WERI-Rb-1 (cell line): ENCODE measurements at regions not wholly inside any gene's neighbourhood (a gene's known extent, or its start where the extent isn't known, plus 50 kb on each side); places are given as distances from the start of the nearest gene placed in this dataset.
A peak's percentile ranks its signal among the peaks of the same experiment; 100 is the strongest.

Experiments
- DNase-seq: peaks from one replicate; pipeline ENCODE4 v3.0.0-alpha.2; 2020
- H3K27ac ChIP-seq: fragments of 250-450 bp; sonication (Bioruptor Pico); 2 replicates; pipeline ENCODE4 v1.5.1; 2020; ENCODE audit warnings: mild to moderate bottlenecking, moderate library complexity
- H3K27me3 ChIP-seq: fragments of 250-450 bp; sonication (Bioruptor Pico); 2 replicates; pipeline ENCODE4 v1.5.1; 2021; ENCODE audit warnings: mild to moderate bottlenecking, low read depth, moderate library complexity; ENCODE audit not compliant: insufficient read depth, severe bottlenecking
- H3K36me3 ChIP-seq: fragments of 250-450 bp; sonication (Bioruptor Pico); 2 replicates; pipeline ENCODE4 v1.5.1; 2020; ENCODE audit warnings: mild to moderate bottlenecking, moderate library complexity
- H3K4me3 ChIP-seq: 2 replicates; pipeline ENCODE4 v1.5.1; 2011; ENCODE audit warnings: low read depth, mild to moderate bottlenecking, control low read depth, low read length
- H3K9me3 ChIP-seq: fragments of 250-450 bp; sonication (Bioruptor Pico); 2 replicates; pipeline ENCODE4 v1.5.1; 2021; ENCODE audit warnings: mild to moderate bottlenecking, moderate library complexity; ENCODE audit not compliant: severe bottlenecking
- CTCF ChIP-seq: IDR thresholded peaks from 2 replicates; pipeline ENCODE4 v1.5.1; 2011; ENCODE audit warnings: low read depth, mild to moderate bottlenecking, control low read depth, inconsistent platforms, low read length

DNA sequence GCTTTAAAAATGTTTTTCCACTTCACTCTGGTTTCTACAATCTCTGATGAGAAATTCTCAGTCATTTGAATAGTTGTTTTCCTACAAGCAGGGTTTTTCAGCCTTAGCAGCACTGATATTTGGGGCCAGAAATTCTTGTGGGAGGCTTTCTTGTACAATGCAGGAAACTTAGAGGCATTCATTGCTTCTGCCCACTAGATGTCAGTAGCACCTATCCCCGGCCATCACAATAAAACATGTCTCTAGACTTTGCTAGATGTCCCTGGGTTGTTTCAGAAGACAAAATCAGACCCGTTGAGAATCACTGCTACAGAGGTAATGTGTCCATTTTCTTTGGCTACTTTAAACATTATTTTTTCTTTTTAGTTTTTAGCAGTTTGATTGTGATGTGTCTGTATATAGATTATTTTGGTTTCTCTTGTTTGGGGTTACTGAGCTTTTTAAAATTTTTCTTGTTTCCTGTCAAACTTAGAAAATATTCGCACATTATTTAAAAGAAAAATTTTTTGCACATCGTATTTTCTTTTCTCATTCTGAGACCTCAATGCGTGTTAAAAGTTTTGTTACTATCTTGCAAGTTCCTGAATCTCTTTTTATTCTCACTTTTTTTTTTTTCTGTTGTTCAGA, 60.8 kb upstream of the CCDC179 start:
- H3K36me3 ChIP-seq: no peaks in the 10 kb centered on the region
- H3K4me3 ChIP-seq: no peak overlapping the region
- H3K27ac ChIP-seq: no peak overlapping the region
- TF ChIP-seq CTCF: peak; percentile 76
- no peaks in the 10 kb centered on the region for H3K9me3 ChIP-seq
- H3K27me3 ChIP-seq: no peaks in the 10 kb centered on the region
- peak; percentile 42 for DNase-seq

GRCh38 chr11:22922672-22923071, 62.4 kb upstream of the CCDC179 start:
- H3K9me3 ChIP-seq: no peaks in the 10 kb centered on the region
- no peak for TF ChIP-seq CTCF
- no peaks in the 10 kb centered on the region for H3K36me3 ChIP-seq
- H3K4me3 ChIP-seq: no peak overlapping the region
- no peak overlapping the region for H3K27ac ChIP-seq
- H3K27me3 ChIP-seq: no peaks in the 10 kb centered on the region
- DNase-seq: no peak

- H3K27me3 ChIP-seq: no peaks in the 10 kb centered on the region
- no peak overlapping the region for H3K4me3 ChIP-seq
- no peaks in the 10 kb centered on the region for H3K36me3 ChIP-seq
- H3K9me3 ChIP-seq: no peaks in the 10 kb centered on the region
- no peak for TF ChIP-seq CTCF
- no peak overlapping the region for H3K27ac ChIP-seq
- DNase-seq: no peak
Measured at GRCh38 chr11:22923561-22923960, 63.3 kb upstream of the CCDC179 start.

GRCh38 chr11:22926341-22926740, 66.1 kb upstream of the CCDC179 start:
- TF ChIP-seq CTCF: no peak

GRCh38 chr11:22927793-22928192, 67.5 kb upstream of the CCDC179 start:
- Histone ChIP-seq H3K4me3 (no peak overlapping the region), H3K27me3 (no peaks in the 10 kb centered on the region), H3K36me3 (no peaks in the 10 kb centered on the region), H3K9me3 (no peaks in the 10 kb centered on the region), H3K27ac (no peak overlapping the region)
- DNase-seq: no peak
- no peak for TF ChIP-seq CTCF

More at GRCh38 chr11:22926341-22926740, 66.1 kb upstream of the CCDC179 start:
- Histone ChIP-seq H3K4me3 (no peak overlapping the region), H3K9me3 (no peaks in the 10 kb centered on the region), H3K36me3 (no peaks in the 10 kb centered on the region), H3K27me3 (no peaks in the 10 kb centered on the region), H3K27ac (no peak overlapping the region)
- no peak for DNase-seq
